Vagina (tissue), 2 donors: ENCODE measurements at regions not wholly inside any gene's neighbourhood (a gene's known extent, or its start where the extent isn't known, plus 50 kb on each side); places are given as distances from the start of the nearest gene placed in this dataset.
"Not testable (repeated sequence)": the region's sequence is repeated elsewhere in the genome, so short reads cannot be mapped to it uniquely, and the experiment has no call there.

Experiments used
- DNase-seq, 2 donors: peaks; one replicate each; pipeline ENCODE4 v3.0.0-alpha.2; 2017; ENCODE audit errors: extremely low spot score in 2 of 2
- H3K27ac ChIP-seq: fragments of 200-600 bp; sonication (generic); one replicate; pipeline ENCODE4 v1.5.1; 2019
- H3K27me3 ChIP-seq: fragments of 200-600 bp; sonication (generic); one replicate; pipeline ENCODE4 v1.5.1; 2019
- H3K36me3 ChIP-seq, 2 donors: fragments of 200-600 bp; sonication (generic); one replicate each; pipeline ENCODE4 v1.5.1; 2017 to 2019
- H3K4me1 ChIP-seq: fragments of 200-600 bp; sonication (generic); one replicate; pipeline ENCODE4 v1.5.1; 2019
- H3K4me3 ChIP-seq, 2 donors: fragments of 200-600 bp; sonication (generic); 1 replicate in 1 of 2; 2 replicates in 1 of 2; pipeline ENCODE4 v1.5.1; 2016 to 2019
- H3K9me3 ChIP-seq: fragments of 200-600 bp; sonication (generic); one replicate; pipeline ENCODE4 v1.5.1; 2019
- POLR2A ChIP-seq, 2 donors: fragments of 450-650 bp; IDR thresholded peaks; one replicate each; pipeline ENCODE4 v1.6.1; 2017; ENCODE audit warnings: antibody characterized with exemption in 2 of 2, mild to moderate bottlenecking in 2 of 2, moderate library complexity in 2 of 2
- POLR2AphosphoS5 ChIP-seq, 2 donors: sonication (generic); formaldehyde crosslinking; IDR thresholded peaks; one replicate each; pipeline ENCODE4 v1.9.0; 2017; ENCODE audit warnings: antibody characterized with exemption in 2 of 2, mild to moderate bottlenecking in 2 of 2, low read depth in 1 of 2; ENCODE audit not compliant: insufficient read depth in 1 of 2
- intact Hi-C: fragments of 100-400 bp; cut with DNase I; formaldehyde crosslinking; loops from one replicate; pipeline ENCODE4 v1.15.1; 2023
- TF ChIP-seq, protein P1 (sequence below), 3 experiments: fragments of 450-650 bp in 2 of 3; fragments of 200-600 bp in 1 of 3; sonication (generic) in 1 of 3; IDR thresholded peaks; one replicate each; pipeline ENCODE4 v1.5.1; 2017 to 2019; ENCODE audit warnings: antibody characterized with exemption in 3 of 3, mild to moderate bottlenecking in 2 of 3, moderate library complexity in 2 of 3

DNA sequence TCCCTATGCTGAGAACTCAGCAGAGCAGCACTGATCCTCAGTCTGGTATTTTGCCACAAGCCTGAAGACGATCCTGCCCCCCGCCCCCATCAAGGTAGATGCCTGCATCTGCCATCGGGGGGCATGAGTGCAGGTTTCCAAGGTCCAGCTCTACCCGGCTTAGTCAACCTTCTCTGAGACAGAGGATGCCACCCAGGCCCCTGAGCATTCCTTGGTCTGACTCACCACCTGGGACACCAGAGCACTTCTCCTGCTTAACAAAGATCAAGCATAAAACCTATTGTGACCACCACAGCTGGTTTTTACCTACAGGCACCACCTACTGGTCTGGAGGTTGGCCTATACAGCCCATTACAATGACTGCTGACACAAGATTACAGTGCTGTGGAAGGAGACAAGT is 1168.1 kb downstream of the PCDH19 start:
- no peak overlapping the region for H3K27ac ChIP-seq
- no peaks in the 10 kb centered on the region for H3K27me3 ChIP-seq
- no peaks in the 10 kb centered on the region for H3K36me3 ChIP-seq
- no peak for DNase-seq
- TF ChIP-seq, protein P1, sequence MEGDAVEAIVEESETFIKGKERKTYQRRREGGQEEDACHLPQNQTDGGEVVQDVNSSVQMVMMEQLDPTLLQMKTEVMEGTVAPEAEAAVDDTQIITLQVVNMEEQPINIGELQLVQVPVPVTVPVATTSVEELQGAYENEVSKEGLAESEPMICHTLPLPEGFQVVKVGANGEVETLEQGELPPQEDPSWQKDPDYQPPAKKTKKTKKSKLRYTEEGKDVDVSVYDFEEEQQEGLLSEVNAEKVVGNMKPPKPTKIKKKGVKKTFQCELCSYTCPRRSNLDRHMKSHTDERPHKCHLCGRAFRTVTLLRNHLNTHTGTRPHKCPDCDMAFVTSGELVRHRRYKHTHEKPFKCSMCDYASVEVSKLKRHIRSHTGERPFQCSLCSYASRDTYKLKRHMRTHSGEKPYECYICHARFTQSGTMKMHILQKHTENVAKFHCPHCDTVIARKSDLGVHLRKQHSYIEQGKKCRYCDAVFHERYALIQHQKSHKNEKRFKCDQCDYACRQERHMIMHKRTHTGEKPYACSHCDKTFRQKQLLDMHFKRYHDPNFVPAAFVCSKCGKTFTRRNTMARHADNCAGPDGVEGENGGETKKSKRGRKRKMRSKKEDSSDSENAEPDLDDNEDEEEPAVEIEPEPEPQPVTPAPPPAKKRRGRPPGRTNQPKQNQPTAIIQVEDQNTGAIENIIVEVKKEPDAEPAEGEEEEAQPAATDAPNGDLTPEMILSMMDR (IDR thresholded peaks at IDR 0.05) = no peak
- no peak for TF ChIP-seq POLR2A (IDR thresholded peaks at IDR 0.05)
- TF ChIP-seq POLR2AphosphoS5 (IDR thresholded peaks at IDR 0.05; ENCODE audit: insufficient read depth in 1 of 2, low read depth in 1 of 2) = no peak
- H3K9me3 ChIP-seq = no peaks in the 10 kb centered on the region
- intact Hi-C loops = no loop called here
- H3K4me1 ChIP-seq = no peaks in the 10 kb centered on the region
- no peak overlapping the region for H3K4me3 ChIP-seq

GRCh38 chrX:99234384-99234783 is 1175.7 kb downstream of the PCDH19 start:
- H3K4me1 ChIP-seq, H3K36me3 ChIP-seq, H3K27ac ChIP-seq, H3K27me3 ChIP-seq, DNase-seq, H3K4me3 ChIP-seq, H3K9me3 ChIP-seq, intact Hi-C loops: not testable (repeated sequence)

DNA sequence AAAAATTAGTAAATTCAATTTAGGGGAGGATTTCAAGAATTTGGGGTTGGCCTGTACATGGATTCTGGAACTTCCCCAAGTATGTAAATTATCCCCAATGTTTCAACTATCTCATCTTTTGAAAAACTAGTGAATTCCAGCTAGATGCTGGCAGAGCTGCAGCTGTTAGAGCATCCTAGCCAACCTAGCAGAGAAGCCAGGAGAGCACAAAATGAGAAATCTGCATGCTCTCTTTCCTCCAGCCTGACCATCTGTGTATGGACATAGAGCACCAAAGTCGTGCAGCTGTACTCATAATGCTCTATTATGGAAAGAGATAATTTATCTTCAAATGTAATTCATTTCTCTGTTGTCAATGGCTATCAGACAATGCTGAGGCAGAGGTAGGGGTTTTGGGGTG is 1217.7 kb downstream of the PCDH19 start:
- H3K36me3 ChIP-seq = no peaks in the 10 kb centered on the region
- H3K27me3 ChIP-seq = no peaks in the 10 kb centered on the region
- TF ChIP-seq POLR2A (IDR thresholded peaks at IDR 0.05) = no peak
- no peak for TF ChIP-seq POLR2AphosphoS5 (IDR thresholded peaks at IDR 0.05; ENCODE audit: insufficient read depth in 1 of 2, low read depth in 1 of 2)
- TF ChIP-seq, protein P1 (IDR thresholded peaks at IDR 0.05) = no peak
- intact Hi-C loops = no loop called here
- H3K4me3 ChIP-seq = no peak overlapping the region
- no peak overlapping the region for H3K27ac ChIP-seq
- DNase-seq = no peak
- H3K4me1 ChIP-seq = no peaks in the 10 kb centered on the region
- no peaks in the 10 kb centered on the region for H3K9me3 ChIP-seq

- TF ChIP-seq POLR2A (IDR thresholded peaks at IDR 0.05) = no peak
- TF ChIP-seq, protein P1 (IDR thresholded peaks at IDR 0.05) = no peak
- TF ChIP-seq POLR2AphosphoS5 (IDR thresholded peaks at IDR 0.05; ENCODE audit: insufficient read depth in 1 of 2, low read depth in 1 of 2) = no peak
- Histone ChIP-seq H3K27ac (no peak overlapping the region), H3K27me3 (no peaks in the 10 kb centered on the region), H3K9me3 (no peaks in the 10 kb centered on the region), H3K4me3 (no peak overlapping the region), H3K36me3 (no peaks in the 10 kb centered on the region), H3K4me1 (no peaks in the 10 kb centered on the region)
- no peak for DNase-seq
- intact Hi-C loops = no loop called here
These were observed 1225.9 kb downstream of the PCDH19 start for GRCh38 chrX:99184153-99184552.

DNA sequence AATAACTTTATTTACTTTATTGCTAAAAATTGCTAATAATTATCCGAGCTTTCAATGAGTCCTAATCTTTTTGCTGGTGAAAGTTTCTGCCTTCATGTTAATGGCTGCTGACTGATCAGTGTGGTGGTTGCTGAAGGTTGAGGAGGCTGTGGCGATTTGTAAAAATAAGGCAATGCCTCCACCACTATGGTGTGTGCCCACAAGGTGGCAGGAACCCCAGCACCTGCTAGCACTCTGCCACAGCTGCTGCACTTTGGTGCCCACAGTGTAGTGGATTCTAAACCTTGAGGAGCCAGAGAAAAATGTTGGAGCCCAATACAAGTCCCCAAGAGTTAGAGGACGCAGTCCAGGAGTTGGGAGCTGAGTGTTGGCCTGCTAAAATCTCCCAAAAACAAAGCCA is 1237.1 kb downstream of the PCDH19 start:
- no peaks in the 10 kb centered on the region for H3K4me1 ChIP-seq
- TF ChIP-seq POLR2AphosphoS5 (IDR thresholded peaks at IDR 0.05; ENCODE audit: insufficient read depth in 1 of 2, low read depth in 1 of 2) (no peak), POLR2A (IDR thresholded peaks at IDR 0.05) (no peak)
- TF ChIP-seq, protein P1 (IDR thresholded peaks at IDR 0.05) = no peak
- DNase-seq = no peak
- H3K27me3 ChIP-seq = no peaks in the 10 kb centered on the region
- no peaks in the 10 kb centered on the region for H3K9me3 ChIP-seq
- H3K4me3 ChIP-seq = no peak overlapping the region
- intact Hi-C loops = no loop called here
- H3K27ac ChIP-seq = no peak overlapping the region
- no peaks in the 10 kb centered on the region for H3K36me3 ChIP-seq

DNA sequence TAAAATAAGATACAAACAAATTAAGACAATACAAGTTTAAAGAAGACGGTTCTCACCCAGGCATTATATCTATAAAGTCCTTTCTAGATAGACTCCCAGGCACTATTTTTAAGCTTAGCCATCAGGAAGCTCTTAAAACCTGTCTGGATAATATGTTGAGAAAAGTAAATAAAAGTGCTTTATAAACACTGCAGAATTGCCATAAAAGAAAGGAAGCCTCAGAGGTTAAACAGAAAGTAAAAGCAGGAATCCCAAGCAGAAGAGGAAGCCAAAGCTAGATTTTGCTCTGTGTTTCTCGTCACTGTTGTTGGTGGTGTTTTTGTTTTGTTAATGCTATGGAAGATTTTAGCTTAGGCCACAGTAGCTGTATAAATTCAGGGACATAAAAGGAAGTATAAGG is 1267.3 kb downstream of the PCDH19 start:
- Histone ChIP-seq H3K4me1 (no peaks in the 10 kb centered on the region), H3K9me3 (no peaks in the 10 kb centered on the region), H3K36me3 (no peaks in the 10 kb centered on the region), H3K4me3 (no peak overlapping the region), H3K27me3 (no peaks in the 10 kb centered on the region), H3K27ac (no peak overlapping the region)
- intact Hi-C loops = no loop called here
- no peak for TF ChIP-seq POLR2AphosphoS5 (IDR thresholded peaks at IDR 0.05; ENCODE audit: insufficient read depth in 1 of 2, low read depth in 1 of 2)
- TF ChIP-seq, protein P1 (IDR thresholded peaks at IDR 0.05) = no peak
- TF ChIP-seq POLR2A (IDR thresholded peaks at IDR 0.05) = no peak
- DNase-seq = no peak
